Testis (tissue), 2 donors: ENCODE measurements at regions not wholly inside any gene's neighbourhood (a gene's known extent, or its start where the extent isn't known, plus 50 kb on each side); places are given as distances from the start of the nearest gene placed in this dataset.

ENCODE experiments used
- DNase-seq: peaks from one replicate; pipeline ENCODE4 v3.0.0-alpha.2; 2019
- H3K27ac ChIP-seq, 2 donors: fragments of 200-600 bp; sonication (generic); one replicate each; pipeline ENCODE4 v1.5.1; 2019
- H3K27me3 ChIP-seq: fragments of 200-600 bp; sonication (generic); one replicate; pipeline ENCODE4 v1.5.1; 2019
- H3K36me3 ChIP-seq: fragments of 200-600 bp; sonication (generic); one replicate; pipeline ENCODE4 v1.5.1; 2017; ENCODE audit warnings: low read depth; ENCODE audit errors: missing control alignments
- H3K4me1 ChIP-seq: fragments of 200-600 bp; sonication (generic); one replicate; pipeline ENCODE4 v1.5.1; 2019
- H3K4me3 ChIP-seq, 2 donors: fragments of 200-600 bp; sonication (generic); one replicate each; pipeline ENCODE4 v1.5.1; 2017 to 2019
- H3K9me3 ChIP-seq: fragments of 200-600 bp; sonication (generic); one replicate; pipeline ENCODE4 v1.5.1; 2017
- POLR2A ChIP-seq: fragments of 450-650 bp; IDR thresholded peaks from one replicate; pipeline ENCODE4 v1.6.1; 2017; ENCODE audit warnings: antibody characterized with exemption, mild to moderate bottlenecking, moderate library complexity
- WGBS, 2 donors: methylation state at CpG; one replicate each; pipeline ENCODE4 v1.1.5; 2018; 5-methylcytosine and 5-hydroxymethylcytosine counted together
- intact Hi-C: fragments of 100-400 bp; cut with DNase I; formaldehyde crosslinking; loops from one replicate; pipeline ENCODE4 v1.15.1; 2023; ENCODE audit warnings: low total_unique reads
- TF ChIP-seq, protein P1 (sequence below), 3 experiments: fragments of 450-650 bp in 2 of 3; fragments of 200-600 bp in 1 of 3; sonication (generic) in 1 of 3; IDR thresholded peaks; one replicate each; pipeline ENCODE4 v1.5.1; 2016 to 2019; ENCODE audit warnings: antibody characterized with exemption in 3 of 3, mild to moderate bottlenecking in 2 of 3, moderate library complexity in 1 of 3

DNA sequence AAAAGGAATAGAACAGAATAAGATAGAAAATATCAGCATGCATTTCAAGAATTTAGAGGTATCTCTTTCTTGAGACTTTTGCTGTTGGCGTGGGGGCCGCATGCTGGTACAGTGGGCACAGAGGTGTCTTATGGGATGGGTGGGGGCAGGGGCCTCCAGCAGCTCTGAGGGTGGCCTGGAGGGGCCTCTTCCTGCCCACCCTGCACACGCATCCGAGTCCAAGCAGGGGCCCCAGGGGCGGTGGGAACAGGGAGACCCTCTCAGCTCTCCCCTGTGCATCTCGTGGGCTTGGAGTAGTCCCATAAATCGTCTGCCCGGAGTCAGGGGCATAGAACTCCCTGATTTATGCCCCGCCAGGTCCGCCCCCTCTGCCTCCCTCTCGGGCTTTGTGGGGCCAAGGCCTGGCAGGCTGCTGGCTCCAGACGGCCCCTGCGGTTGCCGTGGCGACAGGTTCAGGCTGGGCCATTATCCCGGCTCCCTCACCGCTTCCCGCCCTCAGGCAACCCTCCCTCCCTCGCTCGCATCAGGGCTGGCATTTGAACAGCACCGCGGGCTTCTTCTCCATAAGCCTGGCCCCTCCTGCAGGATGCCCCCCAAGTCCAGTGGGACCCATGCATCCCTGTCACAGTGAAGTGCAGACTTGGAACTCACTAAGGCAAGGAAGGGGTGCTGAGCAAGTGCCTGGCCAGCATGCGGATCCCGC is 133.2 kb upstream of the ZBTB40 start:
- intact Hi-C loops: no loop called here
- no peak for DNase-seq
- 47 to 51% methylated on average over 15 to 23 of the region's 24 CpGs for WGBS, 2 donors
- Histone ChIP-seq H3K27me3 (no peaks in the 10 kb centered on the region), H3K4me3 (no peak overlapping the region), H3K4me1 (no peaks in the 10 kb centered on the region), H3K27ac (no peak overlapping the region), H3K9me3 (no peaks in the 10 kb centered on the region), H3K36me3 (no peaks in the 10 kb centered on the region)
- TF ChIP-seq, protein P1, sequence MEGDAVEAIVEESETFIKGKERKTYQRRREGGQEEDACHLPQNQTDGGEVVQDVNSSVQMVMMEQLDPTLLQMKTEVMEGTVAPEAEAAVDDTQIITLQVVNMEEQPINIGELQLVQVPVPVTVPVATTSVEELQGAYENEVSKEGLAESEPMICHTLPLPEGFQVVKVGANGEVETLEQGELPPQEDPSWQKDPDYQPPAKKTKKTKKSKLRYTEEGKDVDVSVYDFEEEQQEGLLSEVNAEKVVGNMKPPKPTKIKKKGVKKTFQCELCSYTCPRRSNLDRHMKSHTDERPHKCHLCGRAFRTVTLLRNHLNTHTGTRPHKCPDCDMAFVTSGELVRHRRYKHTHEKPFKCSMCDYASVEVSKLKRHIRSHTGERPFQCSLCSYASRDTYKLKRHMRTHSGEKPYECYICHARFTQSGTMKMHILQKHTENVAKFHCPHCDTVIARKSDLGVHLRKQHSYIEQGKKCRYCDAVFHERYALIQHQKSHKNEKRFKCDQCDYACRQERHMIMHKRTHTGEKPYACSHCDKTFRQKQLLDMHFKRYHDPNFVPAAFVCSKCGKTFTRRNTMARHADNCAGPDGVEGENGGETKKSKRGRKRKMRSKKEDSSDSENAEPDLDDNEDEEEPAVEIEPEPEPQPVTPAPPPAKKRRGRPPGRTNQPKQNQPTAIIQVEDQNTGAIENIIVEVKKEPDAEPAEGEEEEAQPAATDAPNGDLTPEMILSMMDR (IDR thresholded peaks at IDR 0.05): no peak
- no peak for TF ChIP-seq POLR2A

DNA sequence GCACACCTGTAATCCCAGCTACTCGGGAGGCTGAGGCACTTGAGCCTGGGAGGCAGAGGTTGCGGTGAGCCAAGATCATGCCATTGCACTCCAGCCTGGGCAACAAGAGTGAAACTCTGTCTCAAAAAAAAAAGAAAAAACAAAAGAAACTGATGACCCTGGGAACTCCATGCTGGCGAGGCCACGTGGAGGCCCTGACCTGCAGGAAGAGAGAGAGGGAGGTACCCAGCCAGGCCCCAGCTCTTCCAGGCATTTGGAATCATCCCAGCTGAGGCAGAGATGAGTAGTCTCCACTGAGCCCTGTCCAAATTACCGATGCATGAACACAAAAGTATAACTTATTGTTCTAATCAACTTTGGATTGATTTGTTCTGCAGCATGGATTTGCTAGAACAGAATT is 132.0 kb upstream of the ZBTB40 start:
- no peak for DNase-seq
- no peaks in the 10 kb centered on the region for H3K36me3 ChIP-seq
- intact Hi-C loops: no loop called here
- no peak overlapping the region for H3K27ac ChIP-seq
- H3K4me3 ChIP-seq: no peak overlapping the region
- TF ChIP-seq, protein P1 (IDR thresholded peaks at IDR 0.05): no peak
- TF ChIP-seq POLR2A: no peak
- no peaks in the 10 kb centered on the region for H3K27me3 ChIP-seq
- WGBS, 2 donors: 82 to 83% methylated on average over 5 of the region's 5 CpGs
- H3K4me1 ChIP-seq: no peaks in the 10 kb centered on the region
- H3K9me3 ChIP-seq: no peaks in the 10 kb centered on the region

DNA sequence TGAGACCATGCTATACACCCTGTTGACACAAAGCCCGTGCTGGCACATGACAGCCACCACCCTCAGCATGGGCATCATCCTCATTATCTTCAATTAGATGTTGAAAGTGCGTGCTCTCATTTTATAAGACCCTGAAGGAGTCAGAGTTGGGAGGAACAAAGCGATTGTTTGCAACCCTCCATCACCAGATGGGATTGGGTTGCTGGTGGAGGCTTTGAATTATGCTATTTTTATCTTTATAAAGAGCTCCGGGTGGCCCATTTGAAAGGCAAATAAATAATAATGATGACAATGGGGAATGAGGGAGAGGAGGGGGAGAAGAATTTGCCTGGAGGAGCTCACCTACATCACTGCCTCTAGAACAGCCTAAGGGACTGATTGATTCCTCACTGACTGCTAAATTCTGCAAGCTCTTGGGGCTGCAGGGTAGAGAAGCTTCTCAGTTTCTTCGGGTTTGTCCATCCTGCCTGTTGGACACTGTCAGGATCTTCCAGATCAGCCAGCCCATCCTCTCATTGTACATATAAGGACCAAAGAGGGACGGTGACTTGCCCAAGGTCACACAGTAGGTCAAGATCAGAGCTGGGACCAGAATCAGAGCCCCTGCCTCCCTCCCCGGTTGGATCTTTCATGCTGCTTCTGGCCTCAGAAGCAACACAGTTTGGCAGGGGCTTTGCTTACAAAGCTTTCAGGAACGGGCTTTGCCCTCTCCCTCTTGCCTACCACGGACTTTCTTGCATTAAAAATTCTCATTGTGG is 130.9 kb upstream of the ZBTB40 start:
- Histone ChIP-seq H3K4me3 (no peak overlapping the region), H3K4me1 (no peaks in the 10 kb centered on the region), H3K27me3 (no peaks in the 10 kb centered on the region), H3K9me3 (no peaks in the 10 kb centered on the region), H3K36me3 (no peaks in the 10 kb centered on the region), H3K27ac (no peak overlapping the region)
- DNase-seq: no peak
- WGBS, 2 donors: 69 to 76% methylated on average over 9 of the region's 9 CpGs
- no peak for TF ChIP-seq POLR2A
- TF ChIP-seq, protein P1 (IDR thresholded peaks at IDR 0.05): no peak
- intact Hi-C loops: no loop called here

DNA sequence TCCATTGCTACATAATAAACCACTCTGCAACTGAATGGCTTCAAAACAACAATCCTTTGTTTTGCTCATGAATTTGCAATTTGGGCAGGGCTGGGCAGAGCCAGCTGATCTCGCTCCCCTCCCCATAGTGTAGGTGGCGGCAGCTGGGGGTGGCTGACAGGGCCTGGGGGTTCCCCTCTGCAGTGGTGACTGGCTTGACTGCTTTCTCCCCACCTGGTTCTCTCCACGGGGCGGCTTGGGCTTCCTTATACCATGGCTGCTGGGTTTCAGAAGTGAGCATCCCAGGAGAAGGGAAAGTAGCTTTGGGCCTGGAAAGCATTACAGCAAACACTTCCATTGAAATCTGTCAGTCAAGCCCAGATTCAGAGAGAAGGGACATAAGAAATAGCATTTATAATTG is 129.7 kb upstream of the ZBTB40 start:
- H3K27me3 ChIP-seq: no peaks in the 10 kb centered on the region
- no peak overlapping the region for H3K27ac ChIP-seq
- no peaks in the 10 kb centered on the region for H3K36me3 ChIP-seq
- 92 to 98% methylated on average over 4 of the region's 4 CpGs for WGBS, 2 donors
- intact Hi-C loops: no loop called here
- TF ChIP-seq POLR2A: no peak
- TF ChIP-seq, protein P1 (IDR thresholded peaks at IDR 0.05): no peak
- H3K9me3 ChIP-seq: no peaks in the 10 kb centered on the region
- no peak overlapping the region for H3K4me3 ChIP-seq
- H3K4me1 ChIP-seq: no peaks in the 10 kb centered on the region
- DNase-seq: no peak
